HT1080 (cell line): ENCODE measurements at regions not wholly inside any gene's neighbourhood (a gene's known extent, or its start where the extent isn't known, plus 50 kb on each side); places are given as distances from the start of the nearest gene placed in this dataset.
A peak's percentile ranks its signal among the peaks of the same experiment; 100 is the strongest.

Experiments
- DNase-seq: peaks from one replicate; pipeline ENCODE4 v3.0.0-alpha.2; 2015; ENCODE audit warnings: low read depth

- DNase-seq, result no peak
These were observed 134.7 kb upstream of the IFNGR1 start for GRCh38 chr6:137353842-137354397.

GRCh38 chr6:137353346-137353745 is 134.2 kb upstream of the IFNGR1 start:
- DNase-seq, result peak; percentile 29

- no peak for DNase-seq
These were observed 133.7 kb upstream of the IFNGR1 start for GRCh38 chr6:137352859-137353258.

DNA sequence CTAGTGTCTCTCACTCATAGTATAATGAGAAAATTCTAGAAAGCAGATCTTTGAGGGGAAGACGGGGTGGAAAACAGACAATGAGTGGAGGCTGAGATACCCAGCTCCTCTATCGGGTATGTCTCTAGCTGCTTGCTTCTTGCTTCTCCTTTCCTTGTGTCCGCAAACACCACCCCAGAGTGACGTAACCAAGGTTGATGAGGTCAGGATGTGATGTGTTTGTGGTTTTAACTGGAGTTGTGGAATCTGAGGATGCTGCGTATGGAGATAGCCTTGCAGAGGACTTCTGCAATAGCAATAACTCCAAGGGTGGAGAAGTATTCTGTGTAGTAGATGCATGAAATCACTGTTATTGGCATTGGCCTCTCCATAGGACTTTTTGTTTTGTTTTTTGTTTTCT is 132.7 kb upstream of the IFNGR1 start:
- peak; percentile 51 for DNase-seq

GRCh38 chr6:137350857-137351256 is 131.7 kb upstream of the IFNGR1 start:
- DNase-seq, result no peak

DNA sequence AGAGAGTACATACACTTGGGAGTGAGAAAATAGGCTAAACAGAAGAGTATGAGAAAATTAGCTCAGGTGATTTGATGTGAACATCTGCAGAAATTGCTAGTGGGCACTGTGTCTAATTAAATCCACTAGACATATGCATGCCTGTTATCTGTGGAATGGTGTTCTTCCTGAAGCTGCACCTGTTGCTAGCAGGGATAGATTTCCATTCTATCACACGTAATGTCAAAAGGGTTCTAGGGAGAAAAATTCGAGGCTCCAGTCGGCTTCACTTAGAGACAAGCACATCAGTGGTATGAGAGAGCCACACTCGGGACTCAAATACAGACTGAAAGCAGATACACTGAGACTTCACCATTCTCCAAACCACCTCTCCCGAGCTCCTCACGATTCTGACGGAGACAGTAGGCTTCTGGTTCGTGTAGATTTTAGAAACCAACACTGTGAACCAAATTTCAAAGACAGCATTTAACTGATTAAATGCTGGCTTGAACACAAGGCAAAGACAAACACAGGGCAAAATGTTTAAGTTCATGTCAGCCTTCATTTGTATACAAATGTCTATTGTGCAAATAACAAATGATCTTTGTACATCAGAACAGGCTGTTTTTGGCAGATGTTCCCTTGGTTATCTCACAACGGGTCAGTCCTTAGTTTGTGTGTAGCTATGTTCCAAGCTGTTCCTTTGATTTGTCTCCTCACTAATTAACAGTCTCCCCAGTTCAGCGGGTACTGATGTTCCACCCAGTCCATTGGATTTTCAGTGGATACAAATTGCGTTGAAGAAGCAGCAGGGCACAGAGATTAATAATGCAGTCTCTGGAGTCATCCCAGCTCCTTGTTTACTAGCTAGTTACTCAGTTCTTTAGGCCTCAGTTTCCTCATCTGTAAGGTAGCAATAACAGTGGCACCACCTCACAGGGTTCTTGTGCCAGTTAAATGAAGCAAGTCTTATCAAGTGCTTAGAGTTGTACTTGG is 131.0 kb upstream of the IFNGR1 start:
- no peak for DNase-seq

- no peak for DNase-seq
These were observed 129.6 kb upstream of the IFNGR1 start for GRCh38 chr6:137348777-137349176.

GRCh38 chr6:137343241-137343640 is 124.1 kb upstream of the IFNGR1 start:
- DNase-seq, result no peak

GRCh38 chr6:137342607-137343190 is 123.5 kb upstream of the IFNGR1 start:
- DNase-seq, result no peak

DNA sequence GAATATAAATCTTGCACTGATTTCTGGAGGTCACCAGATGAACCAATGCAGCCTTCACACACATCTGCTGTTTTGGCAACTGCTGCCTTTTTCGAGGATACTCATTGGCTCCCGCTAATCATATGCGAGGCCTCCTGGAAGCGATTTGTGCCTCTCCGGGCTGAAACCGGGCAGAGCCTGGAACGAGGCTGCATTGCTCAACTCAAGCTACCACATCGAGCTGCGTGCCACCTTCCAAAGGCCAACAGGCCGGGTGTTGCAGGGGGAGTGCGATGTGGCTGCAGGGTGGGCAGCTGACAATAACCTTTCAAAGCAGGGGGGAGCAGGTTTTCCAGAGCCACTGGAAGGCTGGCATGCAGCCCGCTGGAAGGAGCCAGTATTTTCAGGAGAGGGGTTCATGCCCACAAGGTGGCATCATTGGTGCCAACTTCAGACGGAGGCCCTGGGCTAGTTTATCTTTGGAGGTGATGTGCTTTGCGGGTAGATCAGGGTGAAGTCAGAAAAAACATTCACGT is 122.6 kb upstream of the IFNGR1 start:
- peak; percentile 50 for DNase-seq

- DNase-seq, result no peak
These were observed 120.9 kb upstream of the IFNGR1 start for GRCh38 chr6:137339929-137340559.

- DNase-seq, result no peak
These were observed 115.7 kb upstream of the IFNGR1 start for GRCh38 chr6:137334884-137335283.

DNA sequence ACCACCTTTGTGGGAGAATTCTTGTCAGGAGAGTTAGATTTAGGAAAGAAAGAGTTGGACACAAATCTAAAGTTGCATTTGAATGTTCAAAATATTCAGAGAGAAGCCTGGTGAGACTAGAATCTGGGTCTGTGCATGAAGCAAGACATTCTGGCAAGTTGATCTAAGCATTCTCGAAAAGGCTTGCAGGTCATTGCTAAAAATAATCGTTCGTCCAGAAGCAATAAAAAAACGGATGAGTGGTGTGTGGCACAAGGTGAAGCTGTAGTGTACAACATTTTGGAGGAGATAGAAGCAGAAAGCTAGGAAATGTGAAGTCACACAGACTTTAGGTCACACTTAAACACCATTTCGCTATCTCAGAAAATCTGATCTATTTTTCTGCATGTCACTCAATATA is 114.9 kb upstream of the IFNGR1 start:
- no peak for DNase-seq

DNA sequence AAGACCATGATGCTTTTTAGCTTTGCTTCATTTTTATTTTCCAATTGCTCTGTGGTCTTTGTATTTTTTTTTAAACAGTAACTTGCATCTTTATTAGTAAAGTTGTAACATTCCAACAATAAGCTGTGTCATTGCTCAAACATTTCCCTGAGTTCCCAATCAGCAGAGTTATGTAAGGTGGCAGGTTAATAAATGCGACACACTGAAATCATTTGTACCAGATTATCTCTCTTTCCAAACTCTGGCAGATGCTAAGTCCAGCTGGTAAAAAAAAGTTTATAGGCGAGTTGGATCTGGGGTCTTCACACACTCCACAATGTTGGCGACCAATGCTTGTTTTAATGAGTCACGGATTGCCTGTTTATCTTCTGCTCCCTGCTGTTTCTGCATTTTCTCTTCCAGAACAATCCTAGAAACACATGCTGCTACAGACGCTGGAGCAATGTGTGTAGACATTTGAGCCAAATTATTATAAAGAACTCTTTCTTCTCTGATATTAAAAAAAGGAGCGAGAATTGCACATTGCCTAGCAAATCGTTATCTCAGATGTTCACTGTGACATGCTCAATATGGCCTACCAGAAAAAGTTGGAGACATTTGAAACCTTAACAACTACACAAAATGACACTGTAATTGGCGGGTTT is 113.6 kb upstream of the IFNGR1 start:
- no peak for DNase-seq

DNA sequence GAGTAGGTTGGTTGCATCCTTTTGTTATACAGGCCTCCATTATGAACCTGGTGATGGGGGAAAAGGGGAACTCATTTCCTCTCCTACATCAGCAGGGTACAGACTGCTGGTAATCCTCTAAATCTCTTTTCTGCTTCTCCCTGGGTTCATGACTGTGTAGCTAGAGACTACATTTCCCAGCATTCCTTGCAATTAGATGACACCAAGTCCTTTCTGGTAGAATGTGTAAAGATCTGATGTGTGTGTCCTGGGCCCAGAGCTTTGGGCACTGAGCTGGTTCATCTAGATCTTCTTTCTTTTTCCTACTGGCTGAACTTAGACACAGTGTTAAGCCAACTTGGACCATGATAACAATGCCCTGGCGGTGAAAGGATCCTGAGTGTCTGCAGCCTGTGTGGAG is 104.7 kb upstream of the IFNGR1 start:
- DNase-seq, result no peak

GRCh38 chr6:137320271-137320670 is 101.1 kb upstream of the IFNGR1 start:
- DNase-seq, result no peak

DNA sequence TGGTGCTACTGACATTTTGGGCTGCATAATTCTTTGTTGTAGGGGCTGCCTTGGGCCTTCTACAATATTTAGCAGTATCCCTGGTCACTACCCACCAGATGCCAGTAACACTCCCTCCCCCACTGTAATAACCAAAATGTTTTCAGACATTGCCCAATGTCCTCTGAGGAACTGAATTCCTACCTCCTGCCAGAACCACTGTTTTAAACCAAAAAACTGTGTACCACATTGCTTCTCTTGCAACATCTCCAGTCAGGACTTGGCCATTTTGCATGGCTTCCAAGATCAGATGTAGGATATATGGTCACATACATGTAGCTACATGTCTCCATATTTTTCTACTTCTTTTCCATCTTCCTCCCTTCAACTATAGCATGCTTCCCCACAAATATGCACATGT is 97.4 kb upstream of the IFNGR1 start:
- DNase-seq, result no peak

DNA sequence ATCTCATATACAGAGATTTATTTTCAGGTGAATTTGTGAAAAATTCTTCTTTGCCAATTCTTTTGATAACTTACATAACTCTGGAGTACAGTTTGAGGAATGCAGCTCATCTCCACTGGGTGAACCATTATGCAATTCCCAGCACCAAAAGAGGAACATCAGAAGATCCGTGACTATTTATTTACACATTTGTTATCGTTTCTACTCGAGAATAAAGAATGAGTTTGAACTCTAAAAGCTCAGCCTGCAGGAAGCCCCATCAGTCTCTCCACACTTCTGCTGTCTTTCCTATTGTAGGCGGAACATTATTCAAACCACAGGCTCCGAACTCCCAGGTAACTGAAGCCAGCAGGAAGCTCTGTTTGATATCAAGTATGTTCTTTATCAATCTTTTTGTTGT is 95.9 kb upstream of the IFNGR1 start:
- no peak for DNase-seq

GRCh38 chr6:137313928-137314855 is 95.0 kb upstream of the IFNGR1 start:
- DNase-seq, result peak; percentile 50

DNA sequence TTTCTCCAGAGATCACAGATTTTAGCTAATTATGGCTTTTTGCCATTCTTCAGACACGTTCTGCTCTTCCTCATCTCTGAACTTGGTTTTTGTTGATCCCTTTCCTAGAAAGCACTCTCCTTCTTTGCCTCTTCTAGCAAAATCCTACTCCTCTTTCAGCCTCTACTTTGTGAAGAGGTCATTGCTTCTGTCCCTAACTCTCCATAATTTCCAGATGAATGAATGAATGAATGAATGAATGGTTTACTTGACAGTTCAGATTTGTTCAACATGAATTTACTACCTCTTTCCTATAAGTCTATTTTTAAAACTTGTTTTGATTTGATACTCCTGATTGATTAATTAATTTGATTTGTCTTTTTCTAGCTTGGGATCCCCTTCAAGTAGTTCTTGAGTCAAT is 94.0 kb upstream of the IFNGR1 start:
- DNase-seq, result no peak
